ENCODE measurements at regions not wholly inside any gene's neighbourhood (a gene's known extent, or its start where the extent isn't known, plus 50 kb on each side); places are given as distances from the start of the nearest gene placed in this dataset.
A peak's percentile ranks its signal among the peaks of the same experiment; 100 is the strongest.

GRCh38 chr2:30371772-30372373 is 75.2 kb upstream of the LCLAT1 start:
- DNase-seq = peak; percentile 19 to 36

GRCh38 chr2:30372826-30373225 is 74.2 kb upstream of the LCLAT1 start:
- no peak for DNase-seq

GRCh38 chr2:30373881-30374302 is 73.2 kb upstream of the LCLAT1 start:
- DNase-seq = no peak

GRCh38 chr2:30374380-30374779 is 72.7 kb upstream of the LCLAT1 start:
- no peak for DNase-seq

- DNase-seq = no peak
Observed at GRCh38 chr2:30375915-30376314, 71.1 kb upstream of the LCLAT1 start.

GRCh38 chr2:30379481-30379880 is 67.6 kb upstream of the LCLAT1 start:
- no peak for DNase-seq

- DNase-seq = no peak
Observed at GRCh38 chr2:30380824-30381223, 66.2 kb upstream of the LCLAT1 start.

GRCh38 chr2:30382162-30382783 is 64.8 kb upstream of the LCLAT1 start:
- DNase-seq = no peak

- no peak for DNase-seq
Observed at GRCh38 chr2:30382995-30383394, 64.1 kb upstream of the LCLAT1 start.

- DNase-seq = no peak
Observed at GRCh38 chr2:30385327-30385726, 61.7 kb upstream of the LCLAT1 start.

GRCh38 chr2:30392097-30392496 is 54.9 kb upstream of the LCLAT1 start:
- DNase-seq = no peak

- DNase-seq = no peak
Observed at GRCh38 chr2:30393510-30393909, 53.5 kb upstream of the LCLAT1 start.

- DNase-seq = no peak
Observed at GRCh38 chr2:30394096-30394495, 53.0 kb upstream of the LCLAT1 start.

- no peak for DNase-seq
Observed at GRCh38 chr2:30396436-30397232, 50.4 kb upstream of the LCLAT1 start.
